ENCODE measurements at regions not wholly inside any gene's neighbourhood (a gene's known extent, or its start where the extent isn't known, plus 50 kb on each side); places are given as distances from the start of the nearest gene placed in this dataset.

GRCh38 chr20:11101696-11102095 lies 427.9 kb upstream of the JAG1 start:
- no peak for DNase-seq

GRCh38 chr20:11103866-11104265 lies 430.1 kb upstream of the JAG1 start:
- no peak for DNase-seq

- no peak for DNase-seq
Observed at GRCh38 chr20:11108102-11108810, 434.5 kb upstream of the JAG1 start.

GRCh38 chr20:11110535-11110934 lies 436.7 kb upstream of the JAG1 start:
- DNase-seq = no peak

- no peak for DNase-seq
Observed at GRCh38 chr20:11111191-11111590, 437.4 kb upstream of the JAG1 start.

GRCh38 chr20:11112832-11113231 lies 439.0 kb upstream of the JAG1 start:
- DNase-seq = no peak

- DNase-seq = no peak
Observed at GRCh38 chr20:11114382-11114781, 440.6 kb upstream of the JAG1 start.

GRCh38 chr20:11117808-11118528 lies 444.2 kb upstream of the JAG1 start:
- no peak for DNase-seq

- DNase-seq = no peak
Observed at GRCh38 chr20:11118802-11119380, 445.1 kb upstream of the JAG1 start.

- DNase-seq = no peak
Observed at GRCh38 chr20:11119573-11119972, 445.8 kb upstream of the JAG1 start.

GRCh38 chr20:11120431-11120830 lies 446.6 kb upstream of the JAG1 start:
- DNase-seq = no peak

GRCh38 chr20:11124849-11125505 lies 451.2 kb upstream of the JAG1 start:
- DNase-seq = no peak

- DNase-seq = no peak
Observed at GRCh38 chr20:11128220-11128718, 454.5 kb upstream of the JAG1 start.

- DNase-seq = no peak
Observed at GRCh38 chr20:11128721-11129120, 454.9 kb upstream of the JAG1 start.

- no peak for DNase-seq
Observed at GRCh38 chr20:11130554-11131166, 456.9 kb upstream of the JAG1 start.

GRCh38 chr20:11132819-11133415 lies 459.1 kb upstream of the JAG1 start:
- no peak for DNase-seq

GRCh38 chr20:11136691-11137090 lies 462.9 kb upstream of the JAG1 start:
- DNase-seq = no peak

GRCh38 chr20:11137688-11138087 lies 463.9 kb upstream of the JAG1 start:
- no peak for DNase-seq

GRCh38 chr20:11140359-11140758 lies 466.6 kb upstream of the JAG1 start:
- DNase-seq = no peak

GRCh38 chr20:11143481-11143880 lies 469.7 kb upstream of the JAG1 start:
- no peak for DNase-seq

GRCh38 chr20:11144114-11144950 lies 470.5 kb upstream of the JAG1 start:
- DNase-seq = no peak

- DNase-seq = no peak
Observed at GRCh38 chr20:11145616-11146015, 471.8 kb upstream of the JAG1 start.

All from CD4-positive, alpha-beta T cell treated with Interleukin-17A for 4 hours (primary cell).